K562 (cell line): ENCODE measurements at regions not wholly inside any gene's neighbourhood (a gene's known extent, or its start where the extent isn't known, plus 50 kb on each side); places are given as distances from the start of the nearest gene placed in this dataset.

Experiments used
- CTBP1 ChIP-seq: fragments of 450-650 bp; IDR thresholded peaks from 2 replicates; pipeline ENCODE4 v1.6.1; 2016; ENCODE audit warnings: borderline replicate concordance
- EGR1 ChIP-seq: fragments of 450-650 bp; conservative IDR thresholded peaks from 2 replicates; pipeline ENCODE4 v1.6.1; 2017; ENCODE audit warnings: mild to moderate bottlenecking
- GATA2 ChIP-seq: sonication (generic); formaldehyde crosslinking; IDR thresholded peaks from 2 replicates; pipeline ENCODE4 v1.4.0; 2020; ENCODE audit warnings: mild to moderate bottlenecking, missing genetic modification reagents
- KDM5B ChIP-seq: fragments of 200-600 bp; sonication (generic); IDR thresholded peaks from 2 replicates; pipeline ENCODE4 v1.6.1; 2012; ENCODE audit warnings: low read depth, mild to moderate bottlenecking, moderate library complexity, low read length, control low read depth, inconsistent platforms; ENCODE audit not compliant: insufficient replicate concordance
- KLF1 ChIP-seq: fragments of 450-650 bp; IDR thresholded peaks from 2 replicates; pipeline ENCODE4 v1.6.1; 2016; ENCODE audit warnings: missing genetic modification characterization, missing compliant biosample characterization
- L3MBTL2 ChIP-seq: fragments of 450-650 bp; IDR thresholded peaks from 2 replicates; pipeline ENCODE4 v1.6.1; 2016; ENCODE audit warnings: mild to moderate bottlenecking, moderate library complexity
- MEF2A ChIP-seq: IDR thresholded peaks from 2 replicates; pipeline ENCODE4 v1.6.1; 2011; ENCODE audit warnings: low read depth, mild to moderate bottlenecking, low read length, moderate library complexity; ENCODE audit not compliant: control insufficient read depth
- MYC ChIP-seq, 2 experiments: fragments of 250-450 bp in 1 of 2; sonication (Bioruptor Pico) in 1 of 2; IDR thresholded peaks; 2 replicates each; pipeline versions ENCODE4 v1.5.1 to v1.6.1; 2012 to 2021; ENCODE audit warnings: low read depth in 2 of 2, borderline replicate concordance in 1 of 2, improper control_type of control experiment in 1 of 2, low read length in 1 of 2, mild to moderate bottlenecking in 1 of 2, moderate library complexity in 1 of 2
- NCOA6 ChIP-seq: fragments of 450-650 bp; IDR thresholded peaks from 2 replicates; pipeline ENCODE4 v1.6.1; 2017; ENCODE audit warnings: mild to moderate bottlenecking
- NCOR1 ChIP-seq: fragments of 450-650 bp; IDR thresholded peaks from 2 replicates; pipeline ENCODE4 v1.6.1; 2016; ENCODE audit warnings: mild to moderate bottlenecking, moderate library complexity
- NFIC ChIP-seq: fragments of 450-650 bp; IDR thresholded peaks from 2 replicates; pipeline ENCODE4 v1.6.1; 2017; ENCODE audit warnings: mild to moderate bottlenecking, inconsistent platforms
- NRF1 ChIP-seq, 2 experiments: fragments of 450-650 bp; IDR thresholded peaks in 1 of 2; conservative IDR thresholded peaks in 1 of 2; 2 replicates each; pipeline ENCODE4 v1.6.1; 2014; ENCODE audit warnings: mild to moderate bottlenecking in 2 of 2
- POLR2B ChIP-seq: fragments of 450-650 bp; IDR thresholded peaks from 2 replicates; pipeline ENCODE4 v1.6.1; 2018; ENCODE audit warnings: low read depth; ENCODE audit not compliant: partially characterized antibody
- RNF2 ChIP-seq: sonication (generic); IDR thresholded peaks from 2 replicates; pipeline ENCODE4 v1.6.1; 2016
- SAFB ChIP-seq: fragments of 200-400 bp; formaldehyde crosslinking; IDR thresholded peaks from 2 replicates; pipeline ENCODE4 v1.6.1; 2017; ENCODE audit warnings: low read depth, low read length, borderline replicate concordance
- TAF7 ChIP-seq: fragments of 450-650 bp; IDR thresholded peaks from 2 replicates; pipeline ENCODE4 v1.6.1; 2016; ENCODE audit warnings: missing genetic modification characterization, missing compliant biosample characterization
- TBL1XR1 ChIP-seq, 2 experiments: IDR thresholded peaks; 2 replicates each; pipeline ENCODE4 v1.6.1; 2012; ENCODE audit warnings: improper control_type of control experiment in 2 of 2, low read length in 2 of 2, mild to moderate bottlenecking in 1 of 2
- TEAD2 ChIP-seq: fragments of 450-650 bp; IDR thresholded peaks from 2 replicates; pipeline ENCODE4 v1.6.1; 2016; ENCODE audit warnings: missing genetic modification characterization, control low read depth, missing compliant biosample characterization
- XRCC4 ChIP-seq: IDR thresholded peaks from one replicate; pipeline ENCODE4 v1.6.1; 2011; ENCODE audit not compliant: insufficient read depth, insufficient read length; ENCODE audit errors: extremely low read depth
- ZNF134 ChIP-seq: fragments of 250-450 bp; sonication (Bioruptor Pico); conservative IDR thresholded peaks from 2 replicates; pipeline ENCODE4 v1.4.0; 2020
- ZNF316 ChIP-seq: fragments of 450-650 bp; IDR thresholded peaks from 2 replicates; pipeline ENCODE4 v1.6.1; 2016
- TF ChIP-seq, protein P1 (sequence below): sonication (generic); formaldehyde crosslinking; IDR thresholded peaks from 2 replicates; pipeline ENCODE4 v1.8.0; 2022; ENCODE audit warnings: mild to moderate bottlenecking, missing genetic modification reagents
- TF ChIP-seq, protein P2 (sequence below): fragments of 250-450 bp; sonication (Bioruptor Pico); IDR thresholded peaks from 2 replicates; pipeline ENCODE4 v1.5.0; 2020; ENCODE audit warnings: mild to moderate bottlenecking, borderline replicate concordance

DNA sequence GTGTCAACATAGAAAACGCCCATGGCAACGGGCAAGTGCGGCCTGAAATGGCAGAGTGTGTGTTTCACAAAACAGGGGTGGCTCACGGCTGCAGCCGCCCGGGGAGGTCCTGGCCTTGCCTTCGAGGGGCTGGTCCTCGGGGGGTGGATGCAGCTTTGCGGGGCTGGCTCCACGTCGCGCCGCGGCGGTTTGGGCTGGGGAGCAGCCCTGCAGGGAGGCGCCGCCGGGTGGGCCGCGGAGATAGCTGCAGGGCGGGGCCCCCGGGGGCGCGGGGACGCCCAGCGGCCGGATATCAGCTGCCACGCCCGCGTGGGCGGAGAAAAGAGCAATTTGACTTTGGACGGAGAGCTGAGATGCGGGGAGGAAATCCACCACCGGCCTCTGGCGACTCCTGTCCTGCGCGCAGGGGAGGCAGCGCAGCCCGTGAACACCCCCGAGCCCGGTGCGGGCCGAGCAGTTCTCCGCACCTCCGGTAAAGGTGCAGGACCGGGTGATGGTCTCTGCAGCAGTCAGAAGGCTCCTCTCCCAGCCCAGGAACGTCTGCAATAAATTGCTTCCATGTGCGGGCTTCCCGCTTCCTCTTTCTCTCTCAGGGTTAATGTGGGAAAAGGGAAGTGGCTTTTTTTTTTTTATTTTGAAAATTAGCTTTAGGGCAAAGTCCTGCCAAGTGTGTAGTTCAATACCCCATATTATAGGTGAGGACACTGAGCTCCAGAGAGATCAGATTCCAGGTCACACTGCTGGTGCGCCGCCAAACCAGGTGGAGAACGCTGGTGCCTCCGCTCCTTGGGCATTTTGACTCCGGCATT, 110.5 kb downstream of the ARF6 start (continued):
- TF ChIP-seq KDM5B = peak; percentile 56
- TF ChIP-seq, protein P1, sequence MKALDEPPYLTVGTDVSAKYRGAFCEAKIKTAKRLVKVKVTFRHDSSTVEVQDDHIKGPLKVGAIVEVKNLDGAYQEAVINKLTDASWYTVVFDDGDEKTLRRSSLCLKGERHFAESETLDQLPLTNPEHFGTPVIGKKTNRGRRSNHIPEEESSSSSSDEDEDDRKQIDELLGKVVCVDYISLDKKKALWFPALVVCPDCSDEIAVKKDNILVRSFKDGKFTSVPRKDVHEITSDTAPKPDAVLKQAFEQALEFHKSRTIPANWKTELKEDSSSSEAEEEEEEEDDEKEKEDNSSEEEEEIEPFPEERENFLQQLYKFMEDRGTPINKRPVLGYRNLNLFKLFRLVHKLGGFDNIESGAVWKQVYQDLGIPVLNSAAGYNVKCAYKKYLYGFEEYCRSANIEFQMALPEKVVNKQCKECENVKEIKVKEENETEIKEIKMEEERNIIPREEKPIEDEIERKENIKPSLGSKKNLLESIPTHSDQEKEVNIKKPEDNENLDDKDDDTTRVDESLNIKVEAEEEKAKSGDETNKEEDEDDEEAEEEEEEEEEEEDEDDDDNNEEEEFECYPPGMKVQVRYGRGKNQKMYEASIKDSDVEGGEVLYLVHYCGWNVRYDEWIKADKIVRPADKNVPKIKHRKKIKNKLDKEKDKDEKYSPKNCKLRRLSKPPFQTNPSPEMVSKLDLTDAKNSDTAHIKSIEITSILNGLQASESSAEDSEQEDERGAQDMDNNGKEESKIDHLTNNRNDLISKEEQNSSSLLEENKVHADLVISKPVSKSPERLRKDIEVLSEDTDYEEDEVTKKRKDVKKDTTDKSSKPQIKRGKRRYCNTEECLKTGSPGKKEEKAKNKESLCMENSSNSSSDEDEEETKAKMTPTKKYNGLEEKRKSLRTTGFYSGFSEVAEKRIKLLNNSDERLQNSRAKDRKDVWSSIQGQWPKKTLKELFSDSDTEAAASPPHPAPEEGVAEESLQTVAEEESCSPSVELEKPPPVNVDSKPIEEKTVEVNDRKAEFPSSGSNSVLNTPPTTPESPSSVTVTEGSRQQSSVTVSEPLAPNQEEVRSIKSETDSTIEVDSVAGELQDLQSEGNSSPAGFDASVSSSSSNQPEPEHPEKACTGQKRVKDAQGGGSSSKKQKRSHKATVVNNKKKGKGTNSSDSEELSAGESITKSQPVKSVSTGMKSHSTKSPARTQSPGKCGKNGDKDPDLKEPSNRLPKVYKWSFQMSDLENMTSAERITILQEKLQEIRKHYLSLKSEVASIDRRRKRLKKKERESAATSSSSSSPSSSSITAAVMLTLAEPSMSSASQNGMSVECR = 0 out of 2 replicates have a peak, but pooled peaks have one; percentile 34
- TF ChIP-seq EGR1 = peak; percentile 94
- TF ChIP-seq MEF2A = 0 out of 2 replicates have a peak, but pooled peaks have one; percentile 14
- TF ChIP-seq TEAD2 (tag) = no peak
- peak; percentile 73 for TF ChIP-seq MYC (IDR thresholded peaks at IDR 0.05; ENCODE audit: low read depth, low read length)
- TF ChIP-seq MYC (CRISPR knock-in tag; IDR thresholded peaks at IDR 0.05; ENCODE audit: borderline replicate concordance, low read depth) = no peak
- peak; percentile 87 for TF ChIP-seq NCOR1
- peak; percentile 76 for TF ChIP-seq CTBP1
- TF ChIP-seq, protein P2, sequence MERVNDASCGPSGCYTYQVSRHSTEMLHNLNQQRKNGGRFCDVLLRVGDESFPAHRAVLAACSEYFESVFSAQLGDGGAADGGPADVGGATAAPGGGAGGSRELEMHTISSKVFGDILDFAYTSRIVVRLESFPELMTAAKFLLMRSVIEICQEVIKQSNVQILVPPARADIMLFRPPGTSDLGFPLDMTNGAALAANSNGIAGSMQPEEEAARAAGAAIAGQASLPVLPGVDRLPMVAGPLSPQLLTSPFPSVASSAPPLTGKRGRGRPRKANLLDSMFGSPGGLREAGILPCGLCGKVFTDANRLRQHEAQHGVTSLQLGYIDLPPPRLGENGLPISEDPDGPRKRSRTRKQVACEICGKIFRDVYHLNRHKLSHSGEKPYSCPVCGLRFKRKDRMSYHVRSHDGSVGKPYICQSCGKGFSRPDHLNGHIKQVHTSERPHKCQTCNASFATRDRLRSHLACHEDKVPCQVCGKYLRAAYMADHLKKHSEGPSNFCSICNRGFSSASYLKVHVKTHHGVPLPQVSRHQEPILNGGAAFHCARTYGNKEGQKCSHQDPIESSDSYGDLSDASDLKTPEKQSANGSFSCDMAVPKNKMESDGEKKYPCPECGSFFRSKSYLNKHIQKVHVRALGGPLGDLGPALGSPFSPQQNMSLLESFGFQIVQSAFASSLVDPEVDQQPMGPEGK = no peak
- TF ChIP-seq KLF1 (tag) = peak; percentile 98
- TF ChIP-seq RNF2 = peak; percentile 83
- TF ChIP-seq ZNF316 = no peak
- peak; percentile 89 for TF ChIP-seq SAFB
- TF ChIP-seq POLR2B = peak; percentile 29
- TF ChIP-seq TBL1XR1 (IDR thresholded peaks at IDR 0.05; ENCODE audit: low read length in 2 of 2) = 0 out of 4 replicates have a peak, but pooled peaks of 1 of the 2 experiments have one; percentile 39
- no peak for TF ChIP-seq TAF7 (tag)
- TF ChIP-seq NFIC = peak; percentile 61
- TF ChIP-seq ZNF134 = peak; percentile 36; the same call in 1 of the 2 replicates
- peak; percentile 56 for TF ChIP-seq L3MBTL2
- TF ChIP-seq NRF1 (conservative IDR thresholded peaks at IDR 0.05 in 1 of 2, IDR thresholded peaks at IDR 0.05 in 1 of 2) = peak; percentile 80 to 81
- TF ChIP-seq NCOA6 = 0 out of 2 replicates have a peak, but pooled peaks have one; percentile 42
- TF ChIP-seq GATA2 (CRISPR knock-in tag) = peak; percentile 75
- TF ChIP-seq XRCC4 = no peak
